Astrocyte (in vitro differentiated cells and primary cell): ENCODE measurements at regions not wholly inside any gene's neighbourhood (a gene's known extent, or its start where the extent isn't known, plus 50 kb on each side); places are given as distances from the start of the nearest gene placed in this dataset.
A peak's percentile ranks its signal among the peaks of the same experiment; 100 is the strongest.

Experiments used
- DNase-seq: peaks from one replicate; pipeline ENCODE4 v3.0.0-alpha.2; 2010; ENCODE audit warnings: low read depth
- FAIRE-seq: peaks from 2 replicates; lab custom pipeline; 2011; peaks lifted over from hg19 to GRCh38; lab: Jason Lieb, UNC
- H2AFZ ChIP-seq: 2 replicates; pipeline ENCODE4 v1.6.0; 2012; ENCODE audit warnings: low read depth, low read length, inconsistent platforms
- H3K27ac ChIP-seq: 2 replicates; pipeline ENCODE4 v1.5.1; 2011; ENCODE audit warnings: low read depth, low read length, inconsistent platforms
- H3K27me3 ChIP-seq: 2 replicates; pipeline ENCODE4 v1.6.0; 2011; ENCODE audit warnings: low read length, inconsistent platforms; ENCODE audit not compliant: insufficient read depth
- H3K36me3 ChIP-seq: 2 replicates; pipeline ENCODE4 v1.5.1; 2011; ENCODE audit warnings: low read length, inconsistent platforms; ENCODE audit not compliant: insufficient read depth
- H3K4me1 ChIP-seq: 2 replicates; pipeline ENCODE4 v1.5.1; 2011; ENCODE audit warnings: low read length, inconsistent platforms; ENCODE audit not compliant: insufficient read depth
- H3K4me2 ChIP-seq: 2 replicates; pipeline ENCODE4 v1.6.0; 2012; ENCODE audit warnings: low read length, inconsistent platforms
- H3K4me3 ChIP-seq: 2 replicates; pipeline ENCODE4 v1.5.1; 2011; ENCODE audit warnings: low read depth, mild to moderate bottlenecking, low read length, inconsistent platforms; ENCODE audit not compliant: insufficient read depth
- H3K79me2 ChIP-seq: 2 replicates; pipeline ENCODE4 v1.6.0; 2012; ENCODE audit warnings: mild to moderate bottlenecking, low read length, inconsistent platforms; ENCODE audit not compliant: insufficient read depth
- H3K9ac ChIP-seq: 2 replicates; pipeline ENCODE4 v1.6.0; 2012; ENCODE audit warnings: mild to moderate bottlenecking, low read length, inconsistent platforms
- H3K9me3 ChIP-seq: 2 replicates; pipeline ENCODE4 v1.5.1; 2012; ENCODE audit warnings: low read depth, mild to moderate bottlenecking, low read length, inconsistent platforms; ENCODE audit not compliant: insufficient read depth
- H4K20me1 ChIP-seq: 2 replicates; pipeline ENCODE4 v1.6.0; 2012; ENCODE audit warnings: low read length, inconsistent platforms; ENCODE audit not compliant: insufficient read depth
- H3K27ac Mint-ChIP-seq: one replicate; pipeline ENCODE4 v1.8.0; 2021; ENCODE audit warnings: mild to moderate bottlenecking, mixed read lengths; ENCODE audit not compliant: unreplicated experiment
- H3K27me3 Mint-ChIP-seq: one replicate; pipeline ENCODE4 v1.8.0; 2021; ENCODE audit warnings: low read depth, mixed read lengths; ENCODE audit not compliant: unreplicated experiment
- H3K36me3 Mint-ChIP-seq: one replicate; pipeline ENCODE4 v1.8.0; 2021; ENCODE audit warnings: low read depth, mixed read lengths; ENCODE audit not compliant: unreplicated experiment
- H3K4me1 Mint-ChIP-seq: one replicate; pipeline ENCODE4 v1.8.0; 2021; ENCODE audit warnings: low read depth, mixed read lengths; ENCODE audit not compliant: unreplicated experiment
- H3K4me3 Mint-ChIP-seq: one replicate; pipeline ENCODE4 v1.8.0; 2021; ENCODE audit warnings: mild to moderate bottlenecking, moderate library complexity, mixed read lengths; ENCODE audit not compliant: unreplicated experiment
- H3K9me3 Mint-ChIP-seq: one replicate; pipeline ENCODE4 v1.8.0; 2021; ENCODE audit warnings: mild to moderate bottlenecking, mixed read lengths; ENCODE audit not compliant: unreplicated experiment
- EZH2 ChIP-seq: IDR thresholded peaks from 2 replicates; pipeline ENCODE4 v1.6.1; 2012; ENCODE audit warnings: mild to moderate bottlenecking, low read length, inconsistent platforms; ENCODE audit not compliant: insufficient read depth
- TF ChIP-seq, protein P1 (sequence below): IDR thresholded peaks from 2 replicates; pipeline ENCODE4 v1.5.1; 2011; ENCODE audit warnings: low read depth, mild to moderate bottlenecking, inconsistent platforms, low read length, moderate library complexity; ENCODE audit not compliant: insufficient read depth

DNA sequence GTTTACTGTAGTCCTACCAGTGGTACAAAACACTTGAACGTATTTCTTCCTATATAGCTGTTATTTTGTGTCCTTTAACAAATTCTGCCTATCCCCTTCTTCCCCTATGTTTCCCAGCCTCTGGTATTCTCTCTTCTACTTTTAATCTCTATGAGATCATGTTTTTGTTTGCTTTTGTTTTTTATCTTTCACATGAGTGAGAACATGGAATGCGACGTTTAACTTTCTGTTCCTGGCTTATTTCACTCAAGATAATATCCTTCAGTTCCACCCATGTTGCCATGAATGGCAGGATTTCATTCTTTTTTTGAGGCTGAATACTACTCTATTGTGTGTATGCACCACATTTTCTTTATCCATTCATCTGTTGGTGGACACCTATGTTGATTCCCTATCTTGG is 634.4 kb upstream of the WWC1 start:
- Histone ChIP-seq H3K27me3 (no peaks in the 10 kb centered on the region), H3K36me3 (no peaks in the 10 kb centered on the region), H4K20me1 (no peaks in the 10 kb centered on the region), H3K9me3 (no peaks in the 10 kb centered on the region), H3K4me2 (no peak overlapping the region), H3K4me1 (peaks cover 21% of the 10 kb centered on the region), H3K27ac (no peak overlapping the region), H3K9ac (no peak overlapping the region), H3K4me3 (no peak overlapping the region), H3K79me2 (no peaks in the 10 kb centered on the region), H2AFZ (no peak overlapping the region)
- Mint-ChIP-seq H3K36me3 (peaks cover 8% of the 10 kb centered on the region), H3K27me3 (no peaks in the 10 kb centered on the region), H3K4me3 (no peak overlapping the region), H3K9me3 (no peaks in the 10 kb centered on the region), H3K27ac (no peak overlapping the region), H3K4me1 (peaks cover 28% of the 10 kb centered on the region)
- FAIRE-seq (peak; percentile 45), DNase-seq (no peak)
- TF ChIP-seq, protein P1, sequence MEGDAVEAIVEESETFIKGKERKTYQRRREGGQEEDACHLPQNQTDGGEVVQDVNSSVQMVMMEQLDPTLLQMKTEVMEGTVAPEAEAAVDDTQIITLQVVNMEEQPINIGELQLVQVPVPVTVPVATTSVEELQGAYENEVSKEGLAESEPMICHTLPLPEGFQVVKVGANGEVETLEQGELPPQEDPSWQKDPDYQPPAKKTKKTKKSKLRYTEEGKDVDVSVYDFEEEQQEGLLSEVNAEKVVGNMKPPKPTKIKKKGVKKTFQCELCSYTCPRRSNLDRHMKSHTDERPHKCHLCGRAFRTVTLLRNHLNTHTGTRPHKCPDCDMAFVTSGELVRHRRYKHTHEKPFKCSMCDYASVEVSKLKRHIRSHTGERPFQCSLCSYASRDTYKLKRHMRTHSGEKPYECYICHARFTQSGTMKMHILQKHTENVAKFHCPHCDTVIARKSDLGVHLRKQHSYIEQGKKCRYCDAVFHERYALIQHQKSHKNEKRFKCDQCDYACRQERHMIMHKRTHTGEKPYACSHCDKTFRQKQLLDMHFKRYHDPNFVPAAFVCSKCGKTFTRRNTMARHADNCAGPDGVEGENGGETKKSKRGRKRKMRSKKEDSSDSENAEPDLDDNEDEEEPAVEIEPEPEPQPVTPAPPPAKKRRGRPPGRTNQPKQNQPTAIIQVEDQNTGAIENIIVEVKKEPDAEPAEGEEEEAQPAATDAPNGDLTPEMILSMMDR: no peak
- TF ChIP-seq EZH2: no peak

DNA sequence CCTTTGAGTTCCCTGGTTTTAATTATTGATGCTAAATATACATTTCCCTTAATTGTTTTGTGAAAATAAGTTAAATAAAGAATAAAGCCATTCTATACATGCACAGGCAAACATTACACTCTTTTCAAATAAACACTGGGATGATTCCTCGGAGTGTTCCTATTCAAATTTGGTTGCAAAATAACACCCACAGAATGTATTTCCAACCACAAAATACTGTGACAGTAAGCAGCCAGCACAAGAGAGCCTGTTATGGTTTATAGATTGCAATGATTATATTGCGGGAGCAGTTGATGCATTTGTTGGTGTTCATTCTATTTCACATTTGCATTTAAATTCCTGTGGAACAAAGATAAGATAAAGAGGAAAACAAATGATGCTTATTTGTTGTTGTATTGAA is 632.6 kb upstream of the WWC1 start:
- no peak for TF ChIP-seq EZH2
- TF ChIP-seq, protein P1: no peak
- DNase-seq: no peak
- Histone ChIP-seq H3K4me3 (no peak overlapping the region), H4K20me1 (no peaks in the 10 kb centered on the region), H3K79me2 (no peaks in the 10 kb centered on the region), H3K9ac (no peak overlapping the region), H3K9me3 (no peaks in the 10 kb centered on the region), H3K4me2 (no peak overlapping the region), H3K27ac (no peak overlapping the region), H2AFZ (no peak overlapping the region), H3K27me3 (no peaks in the 10 kb centered on the region), H3K36me3 (no peaks in the 10 kb centered on the region), H3K4me1 (peaks cover 4% of the 10 kb centered on the region)
- peaks cover 6% of the 10 kb centered on the region for H3K36me3 Mint-ChIP-seq
- H3K27me3 Mint-ChIP-seq: no peaks in the 10 kb centered on the region
- FAIRE-seq: peak; percentile 49
- H3K4me3 Mint-ChIP-seq: no peak overlapping the region
- H3K9me3 Mint-ChIP-seq: no peaks in the 10 kb centered on the region
- no peak overlapping the region for H3K27ac Mint-ChIP-seq
- peaks cover 20% of the 10 kb centered on the region for H3K4me1 Mint-ChIP-seq

DNA sequence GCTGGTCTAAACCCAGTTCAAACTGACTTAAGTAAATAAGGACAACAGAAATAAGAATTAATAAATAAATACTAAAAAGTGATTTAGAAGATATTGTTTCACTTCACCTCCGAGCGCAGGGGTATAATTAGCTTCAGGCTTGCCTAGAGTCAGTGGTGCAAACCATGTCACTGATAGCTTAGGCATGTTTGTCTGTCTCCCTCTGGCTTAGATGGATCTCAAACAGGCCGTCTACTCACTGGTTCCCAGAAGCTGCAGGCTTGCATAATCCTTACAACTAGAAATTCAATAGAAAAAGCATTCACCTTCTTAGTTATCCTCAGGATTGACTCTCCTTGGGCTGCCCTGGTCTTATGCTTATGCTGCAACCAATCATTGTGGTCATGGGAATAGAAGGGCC is 629.8 kb upstream of the WWC1 start:
- no peak overlapping the region for H3K4me3 ChIP-seq
- no peaks in the 10 kb centered on the region for H3K9me3 ChIP-seq
- no peak for DNase-seq
- no peaks in the 10 kb centered on the region for H3K9me3 Mint-ChIP-seq
- no peaks in the 10 kb centered on the region for H3K27me3 Mint-ChIP-seq
- TF ChIP-seq EZH2: no peak
- TF ChIP-seq, protein P1: no peak
- H3K4me3 Mint-ChIP-seq: no peak overlapping the region
- FAIRE-seq: no peak
- H3K27ac Mint-ChIP-seq: no peak overlapping the region
- H4K20me1 ChIP-seq: no peaks in the 10 kb centered on the region
- H3K27ac ChIP-seq: no peak overlapping the region
- H3K4me1 Mint-ChIP-seq: peaks cover 33% of the 10 kb centered on the region
- H3K27me3 ChIP-seq: no peaks in the 10 kb centered on the region
- H3K9ac ChIP-seq: no peak overlapping the region
- no peak overlapping the region for H3K4me2 ChIP-seq
- no peaks in the 10 kb centered on the region for H3K4me1 ChIP-seq
- no peak overlapping the region for H2AFZ ChIP-seq
- peaks cover 2% of the 10 kb centered on the region for H3K36me3 Mint-ChIP-seq
- H3K79me2 ChIP-seq: no peaks in the 10 kb centered on the region
- no peaks in the 10 kb centered on the region for H3K36me3 ChIP-seq
